HepG2 (cell line): ENCODE measurements at regions not wholly inside any gene's neighbourhood (a gene's known extent, or its start where the extent isn't known, plus 50 kb on each side); places are given as distances from the start of the nearest gene placed in this dataset.

ENCODE experiments used
- GABPA ChIP-seq, 2 experiments: IDR thresholded peaks; 2 replicates each; pipeline ENCODE4 v1.6.1; 2011 to 2016; ENCODE audit warnings: low read depth in 2 of 2, low read length in 1 of 2, missing biosample characterization in 1 of 2, missing genetic modification characterization in 1 of 2
- MAX ChIP-seq: IDR thresholded peaks from 2 replicates; pipeline ENCODE4 v1.6.1; 2012; ENCODE audit warnings: inconsistent platforms
- NKX3-1 ChIP-seq: sonication (generic); formaldehyde crosslinking; IDR thresholded peaks from 2 replicates; pipeline ENCODE4 v1.5.0; 2020; ENCODE audit warnings: missing genetic modification reagents
- SUZ12 ChIP-seq: fragments of 150-350 bp; IDR thresholded peaks from 2 replicates; pipeline ENCODE4 v1.6.1; 2014; ENCODE audit warnings: low read depth, low read length
- ZC3H4 ChIP-seq: sonication (generic); formaldehyde crosslinking; IDR thresholded peaks from 2 replicates; pipeline ENCODE4 v1.4.0; 2020; ENCODE audit warnings: missing genetic modification reagents, borderline replicate concordance
- ZSCAN12 ChIP-seq: sonication (generic); formaldehyde crosslinking; IDR thresholded peaks from 2 replicates; pipeline ENCODE4 v1.9.0; 2021; ENCODE audit warnings: mild to moderate bottlenecking, missing genetic modification reagents

- no peak for TF ChIP-seq ZSCAN12 (CRISPR knock-in tag)
- TF ChIP-seq MAX: no peak
- TF ChIP-seq GABPA (IDR thresholded peaks at IDR 0.05; ENCODE audit: low read depth, low read length): no peak
- no peak for TF ChIP-seq GABPA (CRISPR knock-in tag; IDR thresholded peaks at IDR 0.05; ENCODE audit: low read depth)
- TF ChIP-seq NKX3-1 (CRISPR knock-in tag): no peak
- no peak for TF ChIP-seq ZC3H4 (CRISPR knock-in tag)
- TF ChIP-seq SUZ12: no peak
Observed at GRCh38 chr3:20511863-20512505, 326.0 kb upstream of the SGO1 start.
